ENCODE measurements at regions not wholly inside any gene's neighbourhood (a gene's known extent, or its start where the extent isn't known, plus 50 kb on each side); places are given as distances from the start of the nearest gene placed in this dataset.
"Not testable (repeated sequence)": the region's sequence is repeated elsewhere in the genome, so short reads cannot be mapped to it uniquely, and the experiment has no call there.

- TF ChIP-seq CTCF (IDR thresholded peaks at IDR 0.05; ENCODE audit: low read depth, low read length, poor library complexity, severe bottlenecking); EZH2phosphoT487 (IDR thresholded peaks at IDR 0.05; ENCODE audit: borderline replicate concordance, low read length): not testable (repeated sequence)
Observed at GRCh38 chr1:83182033-83182728, 816.8 kb downstream of the TTLL7 start.
